Upper lobe of left lung (tissue), 4 donors: ENCODE measurements at regions not wholly inside any gene's neighbourhood (a gene's known extent, or its start where the extent isn't known, plus 50 kb on each side); places are given as distances from the start of the nearest gene placed in this dataset.

Experiments
- POLR2A ChIP-seq, 4 donors: fragments of 450-650 bp; IDR thresholded peaks; one replicate each; pipeline ENCODE4 v1.5.1; 2016 to 2017; ENCODE audit warnings: antibody characterized with exemption in 4 of 4, mild to moderate bottlenecking in 2 of 4
- POLR2AphosphoS5 ChIP-seq, 2 donors: sonication (generic); formaldehyde crosslinking; IDR thresholded peaks; one replicate each; pipeline ENCODE4 v1.5.1; 2017; ENCODE audit warnings: antibody characterized with exemption in 2 of 2
- TF ChIP-seq, protein P1 (sequence below), 6 experiments: fragments of 450-650 bp in 4 of 6; fragments of 200-600 bp in 2 of 6; sonication (generic) in 2 of 6; IDR thresholded peaks; one replicate each; pipeline ENCODE4 v1.5.1; 2016 to 2019; ENCODE audit warnings: antibody characterized with exemption in 6 of 6

DNA sequence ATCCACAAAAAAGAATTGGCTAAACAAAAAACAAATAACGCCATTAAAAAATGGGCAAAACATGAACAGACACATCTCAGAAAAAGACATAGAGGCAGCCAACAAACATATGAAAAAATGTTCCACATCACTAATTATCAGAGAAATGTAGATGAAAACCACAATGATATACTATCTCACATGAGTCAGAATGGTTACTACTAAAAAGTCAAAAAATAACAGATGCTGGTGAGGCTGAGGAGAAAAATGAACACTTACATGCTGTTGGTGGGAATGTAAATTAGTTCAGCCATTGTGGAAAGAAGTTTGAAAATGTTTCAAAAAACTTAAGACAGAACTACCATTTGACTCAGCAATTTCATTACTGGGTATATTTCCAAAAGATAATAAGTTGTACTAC, 430.1 kb upstream of the JAG1 start:
- TF ChIP-seq, protein P1, sequence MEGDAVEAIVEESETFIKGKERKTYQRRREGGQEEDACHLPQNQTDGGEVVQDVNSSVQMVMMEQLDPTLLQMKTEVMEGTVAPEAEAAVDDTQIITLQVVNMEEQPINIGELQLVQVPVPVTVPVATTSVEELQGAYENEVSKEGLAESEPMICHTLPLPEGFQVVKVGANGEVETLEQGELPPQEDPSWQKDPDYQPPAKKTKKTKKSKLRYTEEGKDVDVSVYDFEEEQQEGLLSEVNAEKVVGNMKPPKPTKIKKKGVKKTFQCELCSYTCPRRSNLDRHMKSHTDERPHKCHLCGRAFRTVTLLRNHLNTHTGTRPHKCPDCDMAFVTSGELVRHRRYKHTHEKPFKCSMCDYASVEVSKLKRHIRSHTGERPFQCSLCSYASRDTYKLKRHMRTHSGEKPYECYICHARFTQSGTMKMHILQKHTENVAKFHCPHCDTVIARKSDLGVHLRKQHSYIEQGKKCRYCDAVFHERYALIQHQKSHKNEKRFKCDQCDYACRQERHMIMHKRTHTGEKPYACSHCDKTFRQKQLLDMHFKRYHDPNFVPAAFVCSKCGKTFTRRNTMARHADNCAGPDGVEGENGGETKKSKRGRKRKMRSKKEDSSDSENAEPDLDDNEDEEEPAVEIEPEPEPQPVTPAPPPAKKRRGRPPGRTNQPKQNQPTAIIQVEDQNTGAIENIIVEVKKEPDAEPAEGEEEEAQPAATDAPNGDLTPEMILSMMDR (IDR thresholded peaks at IDR 0.05): no peak
- TF ChIP-seq POLR2AphosphoS5 (IDR thresholded peaks at IDR 0.05) (no peak), POLR2A (IDR thresholded peaks at IDR 0.05) (no peak)
